A549 (cell line): ENCODE measurements at regions not wholly inside any gene's neighbourhood (a gene's known extent, or its start where the extent isn't known, plus 50 kb on each side); places are given as distances from the start of the nearest gene placed in this dataset.

Source experiments
- ATAC-seq, 2 experiments: fragments of 200-7000 bp in 1 of 2; fragments of >200 bp in 1 of 2; cut with Nextera tagmentation in 1 of 2; cut with Tn5 transposase in 1 of 2; 3 replicates each; pipeline versions ENCODE4 v1.8.0 to v1.9.1; 2018 to 2020; ENCODE audit warnings: mild to moderate bottlenecking in 1 of 2, moderate library complexity in 1 of 2
- CTCF ChIA-PET: fragments of 300-600 bp; sonication (Branson Sonifier 250); formaldehyde crosslinking; extraction: SDS; loops from one replicate; lab custom pipeline; 2021; ENCODE audit warnings: antibody characterized with exemption, inconsistent platforms; lab: Yijun Ruan, JAX
- POLR2A ChIA-PET: fragments of 350-600 bp; formaldehyde crosslinking; extraction: SDS; loops from one replicate; lab custom pipeline; 2021; ENCODE audit warnings: antibody characterized with exemption, inconsistent platforms; lab: Yijun Ruan, JAX
- DNase-seq, 2 experiments: peaks; one replicate each; pipeline versions ENCODE4 v3.0.0 to v3.0.0-alpha.2; 2011 to 2016; ENCODE audit warnings: low read depth in 1 of 2, low spot score in 1 of 2
- FAIRE-seq: peaks from 2 replicates; lab custom pipeline; 2011; peaks lifted over from hg19 to GRCh38; lab: Jason Lieb, UNC
- H3K27ac ChIP-seq, 2 experiments: fragments of >200 bp; sonication (Bioruptor Twin); formaldehyde crosslinking; 3 replicates each; pipeline ENCODE4 v1.5.1; 2016 to 2017
- H3K4me1 ChIP-seq: fragments of >200 bp; sonication (Bioruptor Twin); formaldehyde crosslinking; 3 replicates; pipeline ENCODE4 v1.6.1; 2016
- H3K4me2 ChIP-seq: fragments of >200 bp; sonication (Bioruptor Twin); formaldehyde crosslinking; 3 replicates; pipeline ENCODE4 v1.6.1; 2016
- H3K4me3 ChIP-seq: fragments of >200 bp; sonication (Bioruptor Twin); formaldehyde crosslinking; 3 replicates; pipeline ENCODE4 v1.5.1; 2016
- H3K9me3 ChIP-seq: fragments of >200 bp; sonication (Bioruptor Twin); formaldehyde crosslinking; 3 replicates; pipeline ENCODE4 v1.6.1; 2016
- BHLHE40 ChIP-seq: IDR thresholded peaks from 2 replicates; pipeline ENCODE4 v1.6.1; 2012; ENCODE audit warnings: low read depth, low read length, inconsistent platforms
- CBX8 ChIP-seq: fragments of 200-600 bp; sonication (generic); IDR thresholded peaks from 2 replicates; pipeline ENCODE4 v1.6.1; 2016
- CEBPB ChIP-seq, 2 experiments: fragments of >200 bp in 1 of 2; sonication (Bioruptor Twin) in 1 of 2; formaldehyde crosslinking in 1 of 2; IDR thresholded peaks; 2 replicates each; pipeline ENCODE4 v1.6.1; 2012 to 2016
- CHD2 ChIP-seq: fragments of 150-350 bp; IDR thresholded peaks from 2 replicates; pipeline ENCODE4 v1.6.1; 2014; ENCODE audit warnings: low read length; ENCODE audit not compliant: partially characterized antibody
- CHD4 ChIP-seq: fragments of 200-600 bp; sonication (generic); IDR thresholded peaks from 2 replicates; pipeline ENCODE4 v1.6.1; 2016; ENCODE audit warnings: antibody characterized with exemption, mild to moderate bottlenecking, borderline replicate concordance
- CTCF ChIP-seq: fragments of >200 bp; sonication (Bioruptor Twin); formaldehyde crosslinking; IDR thresholded peaks from 3 replicates; pipeline ENCODE4 v1.5.1; 2016
- ELK1 ChIP-seq: fragments of 150-350 bp; IDR thresholded peaks from 2 replicates; pipeline ENCODE4 v1.6.1; 2014; ENCODE audit warnings: low read depth, mild to moderate bottlenecking, low read length
- EP300 ChIP-seq, 2 experiments: fragments of >200 bp; sonication (Bioruptor Twin); formaldehyde crosslinking; IDR thresholded peaks; 2 replicates in 1 of 2; 3 replicates in 1 of 2; pipeline ENCODE4 v1.6.1; 2016 to 2017
- ESRRA ChIP-seq: fragments of 150-350 bp; IDR thresholded peaks from 2 replicates; pipeline ENCODE4 v1.6.1; 2014; ENCODE audit warnings: mild to moderate bottlenecking, low read length, borderline replicate concordance
- HOXA7 ChIP-seq: fragments of 250-450 bp; sonication (Bioruptor Pico); IDR thresholded peaks from 2 replicates; pipeline ENCODE4 v1.5.0; 2020; ENCODE audit warnings: mild to moderate bottlenecking, moderate library complexity
- HOXB13 ChIP-seq: fragments of 250-450 bp; sonication (Bioruptor Pico); IDR thresholded peaks from 2 replicates; pipeline ENCODE4 v1.5.0; 2020; ENCODE audit warnings: low read depth, mild to moderate bottlenecking, moderate library complexity
- KDM5A ChIP-seq: fragments of 200-600 bp; sonication (generic); IDR thresholded peaks from 2 replicates; pipeline ENCODE4 v1.6.1; 2016; ENCODE audit warnings: antibody characterized with exemption, mild to moderate bottlenecking
- MAFK ChIP-seq: fragments of 450-650 bp; IDR thresholded peaks from 2 replicates; pipeline ENCODE4 v1.6.1; 2014; ENCODE audit not compliant: partially characterized antibody
- NPAS2 ChIP-seq: fragments of 250-450 bp; sonication (Bioruptor Pico); IDR thresholded peaks from 2 replicates; pipeline ENCODE4 v1.8.0; 2022; ENCODE audit warnings: mild to moderate bottlenecking, moderate library complexity, borderline replicate concordance
- POLR2A ChIP-seq: IDR thresholded peaks from 2 replicates; pipeline ENCODE4 v1.6.1; 2012; ENCODE audit warnings: mild to moderate bottlenecking, low read length
- RAD21 ChIP-seq, 2 experiments: fragments of >200 bp in 1 of 2; sonication (Bioruptor Twin) in 1 of 2; formaldehyde crosslinking in 1 of 2; IDR thresholded peaks in 1 of 2; conservative IDR thresholded peaks in 1 of 2; 2 replicates in 1 of 2; 3 replicates in 1 of 2; pipeline ENCODE4 v1.6.1; 2012 to 2018; ENCODE audit warnings: inconsistent platforms in 1 of 2
- REST ChIP-seq: fragments of 200-600 bp; sonication (generic); IDR thresholded peaks from 2 replicates; pipeline ENCODE4 v1.6.1; 2016; ENCODE audit warnings: antibody characterized with exemption, mild to moderate bottlenecking, moderate library complexity
- TP53 ChIP-seq: fragments of 250-450 bp; sonication (Bioruptor Pico); IDR thresholded peaks from 2 replicates; pipeline ENCODE4 v1.5.0; 2021; ENCODE audit warnings: mild to moderate bottlenecking, moderate library complexity
- USF2 ChIP-seq: fragments of 450-650 bp; IDR thresholded peaks from 2 replicates; pipeline ENCODE4 v1.6.1; 2014; ENCODE audit warnings: antibody characterized with exemption
- ZC3H11A ChIP-seq: fragments of 450-650 bp; IDR thresholded peaks from 2 replicates; pipeline ENCODE4 v1.6.1; 2014; ENCODE audit warnings: antibody characterized with exemption, mild to moderate bottlenecking
- ZFP36 ChIP-seq: fragments of 450-650 bp; IDR thresholded peaks from 2 replicates; pipeline ENCODE4 v1.6.1; 2014; ENCODE audit warnings: borderline replicate concordance; ENCODE audit not compliant: partially characterized antibody
- ZNF302 ChIP-seq: fragments of 250-450 bp; sonication (Bioruptor Pico); IDR thresholded peaks from 2 replicates; pipeline ENCODE4 v1.9.0; 2021; ENCODE audit warnings: inconsistent platforms, mild to moderate bottlenecking, moderate library complexity
- WGBS: methylation state at CpG from one replicate; pipeline ENCODE4 v1.1.6; 2017; ENCODE audit errors: missing lambda C conversion rate; 5-methylcytosine and 5-hydroxymethylcytosine counted together
- TF ChIP-seq, protein P1 (sequence below): IDR thresholded peaks from 2 replicates; pipeline ENCODE4 v1.6.1; 2012; ENCODE audit warnings: low read depth, borderline replicate concordance
- TF ChIP-seq, protein P2 (sequence below): fragments of 250-450 bp; sonication (Bioruptor Pico); IDR thresholded peaks from 2 replicates; pipeline ENCODE4 v1.5.0; 2020; ENCODE audit warnings: low read depth, mild to moderate bottlenecking, moderate library complexity

- TF ChIP-seq NPAS2 (CRISPR knock-in tag), result no peak
- TF ChIP-seq, protein P1, sequence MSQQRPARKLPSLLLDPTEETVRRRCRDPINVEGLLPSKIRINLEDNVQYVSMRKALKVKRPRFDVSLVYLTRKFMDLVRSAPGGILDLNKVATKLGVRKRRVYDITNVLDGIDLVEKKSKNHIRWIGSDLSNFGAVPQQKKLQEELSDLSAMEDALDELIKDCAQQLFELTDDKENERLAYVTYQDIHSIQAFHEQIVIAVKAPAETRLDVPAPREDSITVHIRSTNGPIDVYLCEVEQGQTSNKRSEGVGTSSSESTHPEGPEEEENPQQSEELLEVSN, result no peak
- TF ChIP-seq, protein P2, sequence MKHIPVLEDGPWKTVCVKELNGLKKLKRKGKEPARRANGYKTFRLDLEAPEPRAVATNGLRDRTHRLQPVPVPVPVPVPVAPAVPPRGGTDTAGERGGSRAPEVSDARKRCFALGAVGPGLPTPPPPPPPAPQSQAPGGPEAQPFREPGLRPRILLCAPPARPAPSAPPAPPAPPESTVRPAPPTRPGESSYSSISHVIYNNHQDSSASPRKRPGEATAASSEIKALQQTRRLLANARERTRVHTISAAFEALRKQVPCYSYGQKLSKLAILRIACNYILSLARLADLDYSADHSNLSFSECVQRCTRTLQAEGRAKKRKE, result no peak
- TF ChIP-seq REST, result no peak
- no peak for TF ChIP-seq HOXB13 (CRISPR knock-in tag)
- TF ChIP-seq ZNF302 (CRISPR knock-in tag), result no peak
- no peak for TF ChIP-seq ELK1
- no peak for TF ChIP-seq CHD2
- TF ChIP-seq EP300 (IDR thresholded peaks at IDR 0.05), result no peak
- no peak for TF ChIP-seq ZFP36
- no peak for TF ChIP-seq CHD4
- no peak for TF ChIP-seq CEBPB (IDR thresholded peaks at IDR 0.05)
- TF ChIP-seq ZC3H11A, result no peak
- FAIRE-seq, result no peak
- no peak for DNase-seq
- no peak for ATAC-seq
- ChIA-PET POLR2A (no interaction called here), CTCF (interaction anchor here (1.4 to 1.8 kb wide), 2 partner anchors 8 to 12 kb away, joined by 14 to 18 read pairs; no protein-coding TSS in a partner anchor)
- WGBS, result 65% methylated on average over 7 of the region's 7 CpGs
- H3K27ac ChIP-seq, result no peak overlapping the region
- no peaks in the 10 kb centered on the region for H3K4me1 ChIP-seq
- H3K9me3 ChIP-seq, result no peaks in the 10 kb centered on the region
- H3K4me3 ChIP-seq, result no peak overlapping the region
- H3K4me2 ChIP-seq, result no peak overlapping the region
Observed at GRCh38 chr17:43326490-43327275, 72.1 kb upstream of the ARL4D start.

GRCh38 chr17:43324205-43324893, 74.4 kb upstream of the ARL4D start:
- POLR2A ChIA-PET, result interaction anchor here (0.6 to 1.3 kb wide), 3 partner anchors 37 to 1888 kb away, joined by 3 to 5 read pairs (median 4); no protein-coding TSS in a partner anchor
- ATAC-seq, result peak; percentile 30 to 83; a peak in 4 of 6 replicates
- Histone ChIP-seq H3K4me3 (no peak overlapping the region), H3K9me3 (peaks cover 6% of the 10 kb centered on the region), H3K4me2 (no peak overlapping the region; the same call in 2 of the 3 replicates), H3K27ac (no peak overlapping the region), H3K4me1 (no peaks in the 10 kb centered on the region)
- 85% methylated on average over 22 of the region's 22 CpGs for WGBS
- CTCF ChIA-PET, result interaction anchor here (1.3 to 1.8 kb wide), 3 partner anchors 9 to 33 kb away, joined by 3 to 18 read pairs (median 4); no protein-coding TSS in a partner anchor
- no peak for TF ChIP-seq POLR2A
- TF ChIP-seq HOXA7 (CRISPR knock-in tag), result no peak
- TF ChIP-seq CBX8, result no peak
- TF ChIP-seq BHLHE40, result no peak
- TF ChIP-seq HOXB13 (CRISPR knock-in tag), result no peak
- no peak for TF ChIP-seq MAFK
- TF ChIP-seq CHD2, result no peak
- TF ChIP-seq KDM5A, result no peak
- no peak for TF ChIP-seq CTCF
- no peak for TF ChIP-seq CHD4
- no peak for TF ChIP-seq NPAS2 (CRISPR knock-in tag)
- no peak for TF ChIP-seq ESRRA
- TF ChIP-seq USF2, result no peak
- no peak for TF ChIP-seq RAD21 (conservative IDR thresholded peaks at IDR 0.05 in 1 of 2, IDR thresholded peaks at IDR 0.05 in 1 of 2)
- no peak for TF ChIP-seq TP53 (CRISPR knock-in tag)
- TF ChIP-seq, all 56 proteins: peak for 0
- no peak for FAIRE-seq
- DNase-seq, result peak in 1 of 2 experiments; percentile 58
